ENCODE measurements at regions not wholly inside any gene's neighbourhood (a gene's known extent, or its start where the extent isn't known, plus 50 kb on each side); places are given as distances from the start of the nearest gene placed in this dataset.

DNA sequence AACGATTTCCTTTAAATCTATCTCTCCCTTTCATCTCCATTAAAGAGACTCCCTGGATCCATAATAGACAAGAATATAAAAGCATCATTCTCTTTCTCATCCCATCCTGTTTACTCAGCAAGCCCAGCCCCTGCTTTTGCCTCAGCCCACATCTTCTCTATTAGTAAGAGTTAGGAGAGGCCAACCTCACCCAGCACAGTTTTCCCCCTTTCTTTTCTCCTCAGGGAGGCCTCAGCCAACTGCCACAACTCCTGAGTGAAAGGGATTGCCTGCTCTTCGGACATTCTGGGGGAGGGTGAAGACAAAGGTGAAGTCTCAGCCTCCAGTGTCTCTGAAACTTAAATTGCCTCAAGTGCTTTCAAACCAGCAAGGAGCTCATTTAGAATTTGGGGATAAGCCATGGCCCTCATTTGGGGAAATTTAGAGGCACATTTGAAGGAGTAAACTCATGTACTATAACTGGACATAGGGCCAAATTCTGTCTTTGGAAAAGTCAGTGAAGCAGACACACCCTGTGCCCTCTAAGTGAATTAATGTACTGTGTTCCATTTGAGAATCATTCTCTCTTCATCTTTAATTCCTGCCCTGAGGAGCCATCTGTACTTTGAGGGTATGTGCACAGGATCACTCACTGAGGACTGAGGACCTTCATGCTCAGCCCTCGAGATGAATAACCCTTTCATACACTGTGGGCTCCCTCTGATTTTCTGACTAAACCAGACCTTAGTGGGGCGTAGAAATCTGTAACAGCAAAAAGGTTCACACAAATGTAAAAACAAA, 82.5 kb downstream of the SOX2 start:
- TF ChIP-seq, protein P1, sequence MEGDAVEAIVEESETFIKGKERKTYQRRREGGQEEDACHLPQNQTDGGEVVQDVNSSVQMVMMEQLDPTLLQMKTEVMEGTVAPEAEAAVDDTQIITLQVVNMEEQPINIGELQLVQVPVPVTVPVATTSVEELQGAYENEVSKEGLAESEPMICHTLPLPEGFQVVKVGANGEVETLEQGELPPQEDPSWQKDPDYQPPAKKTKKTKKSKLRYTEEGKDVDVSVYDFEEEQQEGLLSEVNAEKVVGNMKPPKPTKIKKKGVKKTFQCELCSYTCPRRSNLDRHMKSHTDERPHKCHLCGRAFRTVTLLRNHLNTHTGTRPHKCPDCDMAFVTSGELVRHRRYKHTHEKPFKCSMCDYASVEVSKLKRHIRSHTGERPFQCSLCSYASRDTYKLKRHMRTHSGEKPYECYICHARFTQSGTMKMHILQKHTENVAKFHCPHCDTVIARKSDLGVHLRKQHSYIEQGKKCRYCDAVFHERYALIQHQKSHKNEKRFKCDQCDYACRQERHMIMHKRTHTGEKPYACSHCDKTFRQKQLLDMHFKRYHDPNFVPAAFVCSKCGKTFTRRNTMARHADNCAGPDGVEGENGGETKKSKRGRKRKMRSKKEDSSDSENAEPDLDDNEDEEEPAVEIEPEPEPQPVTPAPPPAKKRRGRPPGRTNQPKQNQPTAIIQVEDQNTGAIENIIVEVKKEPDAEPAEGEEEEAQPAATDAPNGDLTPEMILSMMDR (IDR thresholded peaks at IDR 0.05; ENCODE audit: low read depth, low read length, poor library complexity, severe bottlenecking) = no peak
- no peak for TF ChIP-seq EZH2phosphoT487 (IDR thresholded peaks at IDR 0.05; ENCODE audit: borderline replicate concordance, low read length)
